ENCODE measurements at regions not wholly inside any gene's neighbourhood (a gene's known extent, or its start where the extent isn't known, plus 50 kb on each side); places are given as distances from the start of the nearest gene placed in this dataset.

DNA sequence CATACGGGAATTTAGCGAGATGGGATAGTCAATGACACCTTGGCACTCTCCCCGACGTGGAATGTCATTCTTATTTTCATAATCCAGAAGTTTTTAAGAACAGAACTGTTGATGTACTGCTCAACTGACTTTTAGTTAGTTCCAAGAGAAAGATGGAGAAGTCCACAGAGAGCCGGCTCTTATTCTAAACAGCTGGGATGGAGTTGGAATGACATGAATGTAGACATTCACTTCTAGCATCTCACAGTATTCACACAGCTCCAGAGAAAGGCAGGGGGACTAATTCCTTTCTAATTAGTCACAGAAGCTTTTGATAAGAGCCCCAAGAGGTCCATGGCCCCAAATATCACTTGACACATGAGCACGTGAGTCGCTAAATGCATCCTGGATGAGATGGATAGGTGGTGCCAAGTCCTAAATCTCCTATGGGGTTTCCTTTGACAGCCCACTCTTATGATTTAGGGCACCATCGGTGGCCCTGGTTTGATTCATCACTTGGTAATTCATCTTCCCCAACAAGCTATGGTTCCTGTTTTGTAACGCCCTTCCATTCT lies 420.3 kb upstream of the AUTS2 start:
- TF ChIP-seq, protein P1, sequence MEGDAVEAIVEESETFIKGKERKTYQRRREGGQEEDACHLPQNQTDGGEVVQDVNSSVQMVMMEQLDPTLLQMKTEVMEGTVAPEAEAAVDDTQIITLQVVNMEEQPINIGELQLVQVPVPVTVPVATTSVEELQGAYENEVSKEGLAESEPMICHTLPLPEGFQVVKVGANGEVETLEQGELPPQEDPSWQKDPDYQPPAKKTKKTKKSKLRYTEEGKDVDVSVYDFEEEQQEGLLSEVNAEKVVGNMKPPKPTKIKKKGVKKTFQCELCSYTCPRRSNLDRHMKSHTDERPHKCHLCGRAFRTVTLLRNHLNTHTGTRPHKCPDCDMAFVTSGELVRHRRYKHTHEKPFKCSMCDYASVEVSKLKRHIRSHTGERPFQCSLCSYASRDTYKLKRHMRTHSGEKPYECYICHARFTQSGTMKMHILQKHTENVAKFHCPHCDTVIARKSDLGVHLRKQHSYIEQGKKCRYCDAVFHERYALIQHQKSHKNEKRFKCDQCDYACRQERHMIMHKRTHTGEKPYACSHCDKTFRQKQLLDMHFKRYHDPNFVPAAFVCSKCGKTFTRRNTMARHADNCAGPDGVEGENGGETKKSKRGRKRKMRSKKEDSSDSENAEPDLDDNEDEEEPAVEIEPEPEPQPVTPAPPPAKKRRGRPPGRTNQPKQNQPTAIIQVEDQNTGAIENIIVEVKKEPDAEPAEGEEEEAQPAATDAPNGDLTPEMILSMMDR (IDR thresholded peaks at IDR 0.05): no peak
- Histone ChIP-seq H3K9me3 (no peaks in the 10 kb centered on the region), H3K4me1 (peaks cover 0 to 12% (median 0%) of the 10 kb centered on the region in 4 donors), H3K36me3 (no peaks in the 10 kb centered on the region), H3K27ac (no peak overlapping the region), H3K27me3 (no peaks in the 10 kb centered on the region), H3K4me3 (no peak overlapping the region)
- no peak for DNase-seq
- intact Hi-C loops (cut with DNase I; ENCODE audit: low total_unique reads): no loop called here

DNA sequence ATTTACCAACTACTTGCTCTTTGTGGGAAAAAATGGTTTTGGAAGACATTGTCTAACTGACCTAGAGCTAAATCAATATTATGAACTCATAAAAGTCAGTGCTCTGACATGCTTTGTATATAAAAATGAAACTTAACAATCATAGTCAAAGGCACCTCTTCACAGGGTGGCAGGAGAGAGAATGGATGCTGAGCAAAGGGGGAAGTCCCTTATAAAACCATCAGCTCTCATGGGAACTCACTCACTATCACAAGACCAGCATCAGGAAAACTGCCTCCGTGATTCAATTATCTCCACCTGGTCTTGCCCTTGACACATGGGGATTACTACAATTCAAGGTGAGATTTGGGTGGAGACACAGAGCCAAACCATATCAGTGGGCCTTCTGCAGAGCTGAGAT lies 417.6 kb upstream of the AUTS2 start:
- Histone ChIP-seq H3K27ac (no peak overlapping the region), H3K27me3 (no peaks in the 10 kb centered on the region), H3K4me1 (peaks cover 0 to 4% (median 0%) of the 10 kb centered on the region in 4 donors), H3K4me3 (no peak overlapping the region), H3K9me3 (no peaks in the 10 kb centered on the region), H3K36me3 (no peaks in the 10 kb centered on the region)
- intact Hi-C loops (cut with DNase I; ENCODE audit: low total_unique reads): no loop called here
- TF ChIP-seq, protein P1 (IDR thresholded peaks at IDR 0.05): no peak
- no peak for DNase-seq

DNA sequence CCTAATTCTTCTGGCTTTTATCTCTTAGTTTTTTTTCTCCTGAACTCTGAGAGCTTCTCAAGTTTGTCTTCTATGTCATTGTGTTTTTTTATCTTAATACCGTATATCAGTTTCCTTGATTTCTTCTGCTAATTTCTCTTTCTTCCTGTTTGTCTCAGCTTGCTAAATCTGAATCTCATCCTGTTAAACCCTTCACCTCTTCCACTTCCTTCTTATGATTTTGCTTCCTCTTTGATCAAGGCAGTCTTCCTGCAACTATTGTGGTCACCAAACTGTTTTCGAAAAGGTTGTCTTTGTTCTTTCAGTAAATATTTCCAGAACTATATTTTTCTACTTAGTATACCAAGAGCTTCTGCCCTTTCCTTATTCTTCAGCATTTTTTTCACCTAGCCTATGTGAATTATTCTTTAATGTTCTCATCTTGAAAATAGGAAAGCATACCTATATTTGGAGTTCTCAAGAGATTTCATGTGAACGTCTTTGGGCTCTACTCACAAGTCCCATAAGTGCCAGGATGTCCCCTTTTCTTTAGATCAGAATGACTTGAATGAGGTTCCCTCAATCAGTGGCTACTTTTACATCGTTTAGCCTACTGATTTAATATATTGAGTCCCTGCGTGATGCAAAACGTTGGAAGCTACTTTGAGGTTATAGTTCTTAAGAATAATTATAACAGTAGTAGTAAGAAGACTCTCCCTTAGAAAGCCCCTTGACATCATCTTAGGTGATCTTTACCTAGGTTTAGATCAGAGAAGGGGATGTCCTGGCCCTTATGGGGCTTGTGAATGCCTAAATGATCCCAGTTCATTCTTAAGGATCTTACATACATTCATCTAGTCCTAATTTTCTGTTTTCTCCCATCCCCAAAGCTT lies 415.4 kb upstream of the AUTS2 start:
- Histone ChIP-seq H3K4me1 (peaks cover 0 to 4% (median 0%) of the 10 kb centered on the region in 4 donors), H3K4me3 (no peak overlapping the region), H3K27ac (no peak overlapping the region), H3K36me3 (no peaks in the 10 kb centered on the region), H3K9me3 (no peaks in the 10 kb centered on the region), H3K27me3 (no peaks in the 10 kb centered on the region)
- intact Hi-C loops (cut with DNase I; ENCODE audit: low total_unique reads): no loop called here
- TF ChIP-seq, protein P1 (IDR thresholded peaks at IDR 0.05): no peak
- DNase-seq: no peak

DNA sequence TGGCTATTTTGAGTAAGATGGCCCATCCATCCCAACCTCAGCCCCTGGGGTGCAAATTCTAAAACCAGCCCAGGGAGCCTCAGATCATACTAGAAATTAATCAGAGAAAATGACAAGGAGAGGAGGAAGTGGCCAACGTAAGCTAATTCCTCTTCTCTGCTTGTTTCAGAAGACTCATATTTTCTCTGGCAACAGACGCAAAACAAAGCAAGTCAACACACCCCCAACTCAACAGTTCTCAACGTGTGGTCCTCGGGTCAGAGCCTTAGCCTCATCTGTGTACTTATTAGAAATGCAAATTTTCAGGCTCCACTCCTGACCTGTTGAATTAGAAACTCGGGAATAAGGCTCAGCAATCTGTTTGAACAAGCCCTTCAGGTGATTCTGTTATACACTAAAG lies 413.9 kb upstream of the AUTS2 start:
- no peak for DNase-seq
- Histone ChIP-seq H3K36me3 (no peaks in the 10 kb centered on the region), H3K27me3 (no peaks in the 10 kb centered on the region), H3K27ac (no peak overlapping the region), H3K9me3 (no peaks in the 10 kb centered on the region), H3K4me1 (no peaks in the 10 kb centered on the region), H3K4me3 (no peak overlapping the region)
- TF ChIP-seq, protein P1 (IDR thresholded peaks at IDR 0.05): no peak
- intact Hi-C loops (cut with DNase I; ENCODE audit: low total_unique reads): no loop called here

DNA sequence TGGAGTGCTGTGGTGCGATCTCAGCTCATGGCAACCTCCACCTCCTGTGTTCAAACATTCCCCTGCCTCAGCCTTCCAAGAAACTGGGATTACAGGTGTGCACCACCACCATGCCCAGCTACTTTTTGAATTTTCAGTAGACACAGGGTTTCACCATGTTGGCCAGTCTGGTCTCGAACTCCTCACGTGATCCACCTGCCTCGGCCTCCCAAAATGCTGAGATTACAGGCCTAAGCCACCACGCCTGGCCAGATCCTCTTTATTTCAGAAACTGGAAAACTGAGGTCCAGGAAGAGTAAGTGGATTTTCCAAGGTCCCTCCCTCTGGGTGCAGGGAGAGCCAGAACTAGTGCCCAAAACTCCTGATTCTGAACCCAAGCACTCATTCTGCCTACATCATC lies 413.1 kb upstream of the AUTS2 start:
- no peak for DNase-seq
- Histone ChIP-seq H3K4me3 (no peak overlapping the region), H3K27ac (no peak overlapping the region), H3K27me3 (no peaks in the 10 kb centered on the region), H3K9me3 (no peaks in the 10 kb centered on the region), H3K4me1 (no peaks in the 10 kb centered on the region), H3K36me3 (no peaks in the 10 kb centered on the region)
- intact Hi-C loops (cut with DNase I; ENCODE audit: low total_unique reads): no loop called here
- TF ChIP-seq, protein P1 (IDR thresholded peaks at IDR 0.05): no peak
